DMS53 treated with DMSO at 0.1 percent for 48 hours (cell line): ENCODE measurements at regions not wholly inside any gene's neighbourhood (a gene's known extent, or its start where the extent isn't known, plus 50 kb on each side); places are given as distances from the start of the nearest gene placed in this dataset.
"Not testable (repeated sequence)": the region's sequence is repeated elsewhere in the genome, so short reads cannot be mapped to it uniquely, and the experiment has no call there.

Experiments
- DNase-seq: peaks from one replicate; lab custom pipeline; 2025; ENCODE audit not compliant: unreplicated experiment; lab: John Stamatoyannopoulos, UW

DNA sequence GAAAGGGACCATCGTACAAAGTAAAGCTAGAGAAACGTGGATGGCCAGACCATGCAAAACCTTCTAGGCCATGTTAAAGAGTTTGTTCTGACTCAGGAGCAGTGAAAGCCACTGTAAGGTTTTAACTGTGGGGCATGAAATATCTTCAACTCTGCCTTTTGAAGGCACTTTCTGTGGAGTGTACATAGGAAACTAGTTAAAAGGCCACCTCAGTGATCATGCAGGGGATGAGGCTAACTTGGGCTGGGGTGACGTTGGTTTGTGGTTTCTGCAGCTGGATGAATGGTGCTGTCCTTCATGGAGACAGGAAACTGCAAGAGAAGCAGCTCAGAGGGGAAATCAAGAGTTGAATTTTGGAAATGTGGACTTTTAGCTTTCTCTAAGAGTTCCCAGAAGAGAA lies 190.7 kb downstream of the CDCA7 start:
- DNase-seq = no peak

DNA sequence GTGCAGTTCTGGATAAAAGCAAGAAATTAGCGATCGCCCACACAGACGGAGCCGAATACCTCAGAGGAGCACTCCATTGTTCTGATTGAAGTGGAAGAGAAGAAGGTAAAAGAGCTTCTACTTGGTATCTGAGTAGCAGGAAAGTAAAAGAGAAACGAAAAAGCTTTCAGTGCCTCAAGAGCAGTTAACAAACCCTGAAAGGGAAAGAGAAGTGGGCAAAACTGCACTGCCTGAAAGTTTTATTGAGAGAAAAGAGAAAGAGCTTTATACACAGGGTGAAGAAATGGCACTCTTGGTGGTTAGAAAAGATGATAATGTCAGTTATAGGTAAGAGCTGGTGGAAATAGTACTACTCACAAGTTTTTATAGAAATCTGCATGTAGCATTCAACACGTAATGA lies 192.8 kb downstream of the CDCA7 start:
- DNase-seq = no peak

DNA sequence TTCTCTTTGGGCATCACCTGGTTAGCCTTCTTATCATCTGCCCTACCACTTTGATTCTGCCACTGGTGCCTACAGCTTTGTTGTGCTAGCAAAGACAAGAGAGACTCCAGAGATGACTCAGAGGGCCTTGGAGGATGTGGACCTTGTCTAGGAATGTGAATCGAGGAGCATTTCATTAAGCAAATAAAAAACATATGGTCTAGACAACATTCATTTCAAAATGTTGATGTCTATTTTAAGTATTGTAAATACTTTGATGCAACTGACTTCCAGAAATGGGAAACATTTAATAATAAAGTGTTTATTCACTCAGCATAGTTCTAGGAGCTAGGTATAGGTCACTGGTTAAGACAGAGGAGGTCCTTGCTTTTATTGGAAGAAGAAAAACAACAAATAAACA lies 195.5 kb downstream of the CDCA7 start:
- DNase-seq = peak; percentile 32

DNA sequence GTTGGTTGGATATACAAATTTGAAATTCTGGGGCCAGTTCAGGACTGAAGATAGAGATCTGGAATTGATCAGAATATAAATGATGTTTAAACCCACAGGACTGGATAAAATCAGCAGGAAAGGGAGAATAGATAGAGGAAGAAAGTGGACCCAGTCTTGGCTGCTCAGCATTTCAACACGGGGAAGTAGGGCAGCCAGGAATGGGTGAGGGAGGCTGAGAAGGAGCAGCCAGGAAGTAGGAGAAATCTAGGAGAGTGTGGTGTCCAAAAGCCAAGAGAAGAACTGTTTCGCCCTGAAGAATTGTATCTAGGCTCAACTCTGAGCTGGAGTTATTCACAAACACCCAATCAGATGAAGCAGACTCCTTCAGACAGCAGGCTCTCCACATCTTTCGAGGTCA lies 197.9 kb downstream of the CDCA7 start:
- DNase-seq = no peak

GRCh38 chr2:173553593-173553992 lies 198.9 kb downstream of the CDCA7 start:
- no peak for DNase-seq

GRCh38 chr2:173555833-173556232 lies 201.2 kb downstream of the CDCA7 start:
- no peak for DNase-seq

DNA sequence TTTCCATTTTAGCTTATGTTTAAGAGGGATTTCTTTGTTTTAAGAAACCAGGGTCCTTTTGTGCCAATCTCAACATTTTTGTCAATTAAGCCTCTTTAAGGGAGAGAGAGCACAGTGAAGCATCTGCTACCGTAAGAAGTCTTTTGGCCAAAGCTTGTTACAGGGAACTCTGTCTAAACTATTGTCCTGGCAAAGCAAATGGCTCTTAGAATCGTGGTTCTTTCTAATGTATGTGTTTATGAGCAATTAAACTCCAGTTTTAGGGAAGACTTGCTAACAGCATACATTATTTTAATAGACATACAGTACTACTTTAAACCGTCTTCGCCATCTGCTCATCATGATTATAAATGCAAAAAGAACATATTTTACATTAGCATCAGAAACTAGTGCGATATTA lies 202.1 kb downstream of the CDCA7 start:
- DNase-seq = no peak

DNA sequence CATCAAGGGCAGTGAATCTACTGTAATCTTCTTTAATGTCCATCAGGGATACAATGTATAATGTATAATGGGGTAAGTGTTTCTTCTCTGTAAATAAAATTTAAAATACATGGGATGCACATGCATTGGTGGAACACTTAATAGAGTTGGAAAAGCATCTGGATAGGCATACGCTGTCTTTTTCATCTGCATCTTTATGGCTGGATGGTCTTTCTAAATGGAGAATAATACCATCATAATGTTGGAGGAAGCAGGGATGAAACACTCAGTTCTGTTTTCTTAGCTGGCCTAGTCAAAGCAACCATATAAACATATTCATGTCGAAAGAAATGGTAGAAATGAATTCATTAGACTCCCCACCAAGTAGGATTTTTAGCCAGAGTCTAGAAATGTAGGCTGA lies 202.8 kb downstream of the CDCA7 start:
- no peak for DNase-seq

DNA sequence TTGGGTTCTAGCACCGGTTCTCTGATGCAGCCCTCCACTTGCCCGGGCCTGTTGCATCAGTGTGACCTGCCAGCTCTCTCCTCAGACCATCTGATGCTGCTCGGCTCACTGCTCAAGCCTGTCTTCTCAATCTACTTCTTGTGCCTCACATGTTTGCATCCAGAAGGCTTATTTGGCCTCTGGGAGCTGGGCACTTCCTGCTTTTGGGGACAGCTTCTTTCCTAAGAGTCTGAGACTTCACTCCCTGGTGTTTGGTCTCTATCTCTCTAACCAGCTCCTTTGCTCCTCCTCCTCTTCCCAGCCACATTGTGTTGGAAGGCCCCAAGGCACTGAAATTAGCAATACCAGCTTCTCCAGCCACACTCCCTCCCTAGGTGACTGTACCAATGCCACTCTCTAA lies 212.8 kb downstream of the CDCA7 start:
- DNase-seq = no peak

DNA sequence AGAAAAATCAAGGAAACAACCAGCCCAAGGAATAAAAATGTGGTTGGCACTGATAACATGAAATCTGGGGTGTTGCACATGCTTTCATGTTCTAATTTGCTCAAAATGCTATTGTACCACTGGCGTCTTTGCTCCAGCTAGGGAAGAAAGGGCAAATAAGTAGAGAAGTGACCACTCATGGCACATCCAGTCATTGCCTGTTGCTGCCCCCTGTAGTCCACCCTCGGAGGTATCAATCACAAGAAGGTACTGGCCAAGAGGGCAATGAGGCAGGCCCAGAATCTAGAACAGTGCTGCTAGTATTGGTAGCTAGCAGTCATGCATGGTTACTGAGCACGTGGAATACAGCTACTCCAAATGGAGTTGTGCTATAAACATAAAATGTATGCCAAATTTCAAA lies 213.4 kb downstream of the CDCA7 start:
- DNase-seq = peak; percentile 33

- peak; percentile 89 for DNase-seq
Measured at GRCh38 chr2:173571021-173571821, 216.5 kb downstream of the CDCA7 start.

GRCh38 chr2:173571887-173572680 lies 217.4 kb downstream of the CDCA7 start:
- no peak for DNase-seq

DNA sequence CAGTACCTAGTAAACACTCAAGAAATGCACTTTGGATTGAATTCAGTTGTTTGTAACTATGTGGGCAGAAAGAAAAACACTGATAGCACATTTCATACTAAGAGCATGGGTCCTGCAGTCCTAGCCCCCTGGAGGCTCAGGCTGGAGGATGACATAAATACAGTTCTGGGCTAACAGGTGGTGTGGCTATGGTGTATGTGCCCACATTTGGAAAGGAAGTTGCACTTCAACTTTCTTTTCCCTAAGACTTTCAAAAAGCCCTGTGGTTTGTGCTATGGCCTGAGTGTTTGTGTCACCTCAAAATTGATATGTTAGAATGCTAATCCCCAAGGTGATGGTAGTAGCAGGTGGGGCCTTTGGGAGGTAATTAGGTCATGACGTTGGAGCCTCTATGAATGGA lies 218.2 kb downstream of the CDCA7 start:
- DNase-seq = no peak

DNA sequence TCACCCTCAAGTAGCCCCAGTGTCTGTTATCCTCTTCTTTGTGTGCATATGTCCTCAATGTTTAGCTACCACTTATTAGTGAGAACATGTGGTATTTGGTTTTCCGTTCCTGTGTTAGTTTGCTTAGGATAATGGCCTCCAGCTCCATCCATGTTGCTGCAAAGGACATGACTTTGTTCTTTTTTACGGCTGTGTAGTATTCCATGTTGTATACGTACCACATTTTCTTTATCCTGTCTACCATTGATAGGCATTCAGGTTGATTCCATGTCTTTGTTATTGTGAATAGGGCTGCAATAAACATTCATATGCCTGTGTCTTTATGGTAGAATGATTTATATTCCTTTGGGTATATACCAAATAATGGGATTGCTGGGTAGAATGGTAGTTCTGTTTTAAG lies 219.1 kb downstream of the CDCA7 start:
- not testable (repeated sequence) for DNase-seq

DNA sequence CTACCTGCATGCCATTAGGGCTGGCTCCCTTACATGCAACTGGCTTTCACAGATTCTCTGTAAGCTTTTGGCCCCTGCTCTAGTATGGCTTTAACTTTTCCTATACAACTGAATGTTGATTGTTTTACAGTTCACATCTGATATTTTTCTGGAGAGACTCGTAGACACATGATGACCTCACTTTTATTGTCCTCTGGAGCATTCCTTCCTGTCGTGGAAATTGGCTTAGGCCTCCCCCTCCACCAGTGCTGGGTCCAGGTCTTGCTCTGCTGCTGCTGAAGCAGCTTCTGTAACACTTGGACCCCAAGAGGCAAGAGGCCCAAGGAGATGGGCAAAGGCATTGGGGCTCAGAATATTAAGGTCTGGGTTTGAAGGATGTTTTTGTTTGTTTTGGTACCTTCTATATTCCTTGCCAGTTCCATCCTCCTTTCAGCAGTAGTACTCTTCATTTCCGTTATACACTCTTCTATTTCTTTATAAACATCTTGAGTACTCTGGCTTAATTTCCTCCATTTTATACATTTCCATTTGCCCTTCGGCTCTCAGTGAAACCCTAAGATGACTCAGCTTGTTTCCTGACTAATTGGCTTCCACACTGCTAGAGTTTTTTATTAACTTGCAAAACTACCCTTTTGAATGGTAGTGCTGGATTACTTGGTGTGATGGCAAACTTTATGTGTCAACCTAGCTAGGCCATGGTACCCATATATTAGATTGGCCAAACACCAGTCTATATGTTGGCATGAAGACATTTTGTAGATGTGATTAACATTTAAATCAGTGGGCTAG lies 219.8 kb downstream of the CDCA7 start:
- no peak for DNase-seq

DNA sequence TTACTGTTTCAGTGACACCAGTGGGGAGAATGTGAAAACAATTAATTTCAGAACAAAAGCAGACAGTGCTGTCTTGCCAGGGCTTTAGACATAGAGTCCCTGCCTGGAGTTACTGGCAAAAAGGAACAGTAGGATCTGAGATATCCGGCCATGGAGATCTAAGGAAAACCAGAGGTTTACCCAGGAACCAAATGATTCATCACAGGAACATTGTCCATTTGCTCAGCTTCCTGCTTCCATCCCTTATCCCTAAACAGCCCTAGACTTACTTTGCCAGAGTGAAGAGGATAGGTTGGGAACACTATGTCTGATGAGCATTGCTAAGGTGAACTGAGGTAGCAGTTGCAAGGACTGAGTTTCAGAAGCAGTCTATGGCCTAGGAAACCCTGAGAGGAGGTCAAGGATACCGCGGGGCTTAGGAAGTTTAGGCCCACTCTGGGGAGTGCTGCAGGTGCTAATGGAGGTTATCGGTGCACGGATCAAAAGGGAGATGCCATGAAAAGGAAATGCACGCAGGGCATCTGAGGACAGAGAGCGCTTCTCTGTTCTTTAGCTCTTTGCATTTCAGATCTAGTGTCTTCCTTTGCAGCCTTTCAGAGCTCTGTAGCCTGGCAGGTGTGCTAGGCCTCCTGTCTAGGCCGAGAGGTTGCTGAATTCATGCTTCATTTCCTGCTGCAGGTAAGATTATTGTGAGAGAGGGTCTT lies 223.9 kb downstream of the CDCA7 start:
- no peak for DNase-seq

DNA sequence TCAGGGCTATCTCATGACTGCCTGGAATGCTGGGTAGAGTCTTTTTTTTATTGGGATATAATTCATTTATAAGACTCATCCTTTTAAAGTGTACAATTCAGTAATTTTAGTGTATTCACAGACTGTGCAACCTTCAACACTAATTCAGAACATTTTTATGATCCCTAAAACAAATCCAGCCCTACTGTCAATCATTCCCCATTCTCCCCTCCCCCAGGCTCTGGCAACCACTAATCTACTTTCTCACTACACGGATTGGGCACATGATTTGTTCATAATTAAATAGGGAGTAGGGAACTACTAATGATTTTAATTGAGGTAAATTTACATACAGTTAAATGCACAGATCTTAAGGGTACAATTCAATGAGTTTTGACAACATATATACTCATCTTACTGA lies 225.7 kb downstream of the CDCA7 start:
- DNase-seq = no peak

- DNase-seq = no peak
Measured at GRCh38 chr2:173580956-173581355, 226.3 kb downstream of the CDCA7 start.

GRCh38 chr2:173583196-173583595 lies 228.5 kb downstream of the CDCA7 start:
- DNase-seq = no peak

- DNase-seq = no peak
Measured at GRCh38 chr2:173584000-173584399, 229.3 kb downstream of the CDCA7 start.
